H1 (cell line): ENCODE measurements at regions not wholly inside any gene's neighbourhood (a gene's known extent, or its start where the extent isn't known, plus 50 kb on each side); places are given as distances from the start of the nearest gene placed in this dataset.

Experiments
- CTCF ChIA-PET: fragments of 300-600 bp; sonication (Branson Sonifier 250); formaldehyde crosslinking; loops from one replicate; lab custom pipeline; 2021; ENCODE audit not compliant: partially characterized antibody; lab: Charles Lee
- POLR2A ChIA-PET: fragments of 300-600 bp; sonication (Branson Sonifier 250); formaldehyde crosslinking; loops from one replicate; lab custom pipeline; 2021; ENCODE audit warnings: inconsistent platforms; ENCODE audit not compliant: partially characterized antibody; lab: Charles Lee
- DNase-seq, 2 experiments: peaks; one replicate each; pipeline versions ENCODE4 v3.0.0 to v3.0.0-alpha.2; 2010 to 2022; ENCODE audit warnings: low spot score in 2 of 2, low read depth in 1 of 2, mixed read lengths in 1 of 2
- FAIRE-seq: peaks from 2 replicates; lab custom pipeline; 2011; peaks lifted over from hg19 to GRCh38; lab: Jason Lieb, UNC
- H2AFZ ChIP-seq: 2 replicates; pipeline ENCODE4 v1.8.1; 2012; ENCODE audit warnings: low read length, inconsistent platforms
- H2AK5ac ChIP-seq: 2 replicates; pipeline ENCODE4 v1.6.1; 2013; ENCODE audit warnings: low read depth, low read length
- H2BK120ac ChIP-seq: replicated peaks from 2 replicates; pipeline ENCODE3; 2013; ENCODE audit warnings: low read depth, low read length, inconsistent platforms
- H2BK12ac ChIP-seq: 2 replicates; pipeline ENCODE4 v1.6.1; 2013; ENCODE audit warnings: low read depth, low read length
- H2BK15ac ChIP-seq: 2 replicates; pipeline ENCODE4 v1.6.1; 2013; ENCODE audit warnings: low read length
- H2BK20ac ChIP-seq: 2 replicates; pipeline ENCODE4 v1.6.1; 2013; ENCODE audit warnings: low read length
- H2BK5ac ChIP-seq: 2 replicates; pipeline ENCODE4 v1.6.1; 2013; ENCODE audit warnings: low read depth, low read length
- H3K14ac ChIP-seq: 2 replicates; pipeline ENCODE4 v1.6.1; 2013; ENCODE audit warnings: inconsistent platforms; ENCODE audit not compliant: insufficient read length
- H3K18ac ChIP-seq: 2 replicates; pipeline ENCODE4 v1.6.1; 2013; ENCODE audit warnings: low read length; ENCODE audit errors: extremely low read depth
- H3K23ac ChIP-seq: 2 replicates; pipeline ENCODE4 v1.6.1; 2013; ENCODE audit warnings: inconsistent platforms; ENCODE audit not compliant: insufficient read length
- H3K23me2 ChIP-seq: 2 replicates; pipeline ENCODE4 v1.6.1; 2013; ENCODE audit warnings: low read depth, low read length
- H3K27ac ChIP-seq: 2 replicates; pipeline ENCODE4 v1.6.1; 2011; ENCODE audit warnings: low read depth, low read length, inconsistent platforms
- H3K27me3 ChIP-seq, 4 experiments: replicated peaks in 1 of 4; 1 replicate in 1 of 4; 2 replicates in 3 of 4; pipeline versions ENCODE4 v1.6.1 to v1.8.1; 2011 to 2013; ENCODE audit warnings: low read length in 3 of 4, mild to moderate bottlenecking in 3 of 4, inconsistent platforms in 2 of 4, mixed read lengths in 2 of 4, moderate library complexity in 1 of 4; ENCODE audit not compliant: control insufficient read depth in 3 of 4, insufficient read depth in 3 of 4; ENCODE audit errors: extremely low read depth in 1 of 4
- H3K36me3 ChIP-seq, 4 experiments: 2 replicates each; pipeline versions ENCODE4 v1.6.1 to v1.8.1; 2011 to 2013; ENCODE audit warnings: mild to moderate bottlenecking in 4 of 4, low read length in 3 of 4, moderate library complexity in 2 of 4, control low read depth in 1 of 4, inconsistent platforms in 1 of 4; ENCODE audit not compliant: insufficient read depth in 4 of 4, control insufficient read depth in 2 of 4
- H3K4ac ChIP-seq: replicated peaks from 2 replicates; pipeline ENCODE3; 2013; ENCODE audit warnings: low read length, low read depth, mixed read lengths, inconsistent platforms; ENCODE audit not compliant: insufficient read length
- H3K4me1 ChIP-seq, 4 experiments: replicated peaks in 1 of 4; 1 replicate in 1 of 4; 2 replicates in 3 of 4; pipeline versions ENCODE4 v1.6.1 to v1.8.1; 2011 to 2013; ENCODE audit warnings: low read length in 3 of 4, inconsistent platforms in 2 of 4, mixed read lengths in 1 of 4; ENCODE audit not compliant: insufficient read depth in 4 of 4, control insufficient read depth in 3 of 4
- H3K4me2 ChIP-seq, 2 experiments: 2 replicates each; pipeline versions ENCODE4 v1.6.1 to v1.8.1; 2011 to 2013; ENCODE audit warnings: low read depth in 2 of 2, low read length in 2 of 2, control low read depth in 1 of 2, inconsistent platforms in 1 of 2, mild to moderate bottlenecking in 1 of 2; ENCODE audit not compliant: insufficient read depth in 1 of 2
- H3K4me3 ChIP-seq, 4 experiments: fragments of 200-600, 300-600 bp in 1 of 4; sonication (generic), shearing (Covaris generic), sonication (Bioruptor Twin) in 1 of 4; 2 replicates each; pipeline versions ENCODE4 v1.5.1 to v1.8.1; 2011 to 2016; ENCODE audit warnings: low read length in 4 of 4, low read depth in 3 of 4, control low read depth in 2 of 4, inconsistent platforms in 2 of 4, mild to moderate bottlenecking in 2 of 4, mixed read lengths in 1 of 4, moderate library complexity in 1 of 4; ENCODE audit not compliant: insufficient read depth in 2 of 4; ENCODE audit errors: extremely low read depth in 1 of 4
- H3K56ac ChIP-seq: replicated peaks from 2 replicates; pipeline ENCODE3; 2013; ENCODE audit warnings: low read depth, mild to moderate bottlenecking, mixed read lengths, low read length, inconsistent platforms; ENCODE audit not compliant: insufficient read length
- H3K79me1 ChIP-seq: 2 replicates; pipeline ENCODE4 v1.6.1; 2013; ENCODE audit warnings: low read depth, low read length, control low read depth
- H3K79me2 ChIP-seq, 2 experiments: 2 replicates each; pipeline versions ENCODE4 v1.6.1 to v1.8.1; 2012 to 2013; ENCODE audit warnings: low read length in 2 of 2, mild to moderate bottlenecking in 2 of 2, inconsistent platforms in 1 of 2; ENCODE audit not compliant: insufficient read depth in 2 of 2, control insufficient read depth in 1 of 2
- H3K9ac ChIP-seq, 4 experiments: replicated peaks in 1 of 4; 1 replicate in 1 of 4; 2 replicates in 3 of 4; pipeline versions ENCODE4 v1.6.1 to v1.8.1; 2011 to 2013; ENCODE audit warnings: low read depth in 3 of 4, low read length in 3 of 4, control low read depth in 2 of 4, mild to moderate bottlenecking in 2 of 4, moderate library complexity in 2 of 4, inconsistent platforms in 1 of 4; ENCODE audit errors: extremely low read depth in 1 of 4
- H3K9me3 ChIP-seq, 2 experiments: 2 replicates each; pipeline versions ENCODE4 v1.6.1 to v1.8.1; 2012 to 2013; ENCODE audit warnings: mild to moderate bottlenecking in 2 of 2, moderate library complexity in 2 of 2, control low read depth in 1 of 2, inconsistent platforms in 1 of 2, low read depth in 1 of 2, low read length in 1 of 2, mixed read lengths in 1 of 2; ENCODE audit not compliant: insufficient read depth in 2 of 2
- H4K20me1 ChIP-seq, 2 experiments: replicated peaks in 1 of 2; 2 replicates each; pipeline versions ENCODE3 to v1.8.1; 2011 to 2013; ENCODE audit warnings: inconsistent platforms in 2 of 2, low read length in 2 of 2, mild to moderate bottlenecking in 1 of 2; ENCODE audit not compliant: insufficient read depth in 2 of 2, control insufficient read depth in 1 of 2
- H4K5ac ChIP-seq: 2 replicates; pipeline ENCODE4 v1.6.1; 2013; ENCODE audit warnings: low read length, low read depth, mixed read lengths, inconsistent platforms; ENCODE audit not compliant: insufficient read length
- H4K8ac ChIP-seq: 2 replicates; pipeline ENCODE4 v1.8.0; 2013; ENCODE audit warnings: mild to moderate bottlenecking, moderate library complexity, low read length, inconsistent platforms; ENCODE audit not compliant: insufficient read depth; ENCODE audit errors: extremely low read depth
- H4K91ac ChIP-seq: replicated peaks from 2 replicates; pipeline ENCODE3; 2013; ENCODE audit warnings: low read length, mixed read lengths, inconsistent platforms; ENCODE audit not compliant: insufficient read length
- JUND ChIP-seq: IDR thresholded peaks from 2 replicates; pipeline ENCODE4 v1.6.1; 2011; ENCODE audit warnings: mild to moderate bottlenecking, improper control_type of control experiment, low read length
- KDM5A ChIP-seq: fragments of 200-600 bp; IDR thresholded peaks from 2 replicates; pipeline ENCODE4 v1.7.1; 2012; ENCODE audit warnings: mild to moderate bottlenecking, low read length, inconsistent platforms, mixed read lengths
- MAFK ChIP-seq: IDR thresholded peaks from 2 replicates; pipeline ENCODE4 v1.6.1; 2012; ENCODE audit warnings: low read depth, mild to moderate bottlenecking, improper control_type of control experiment, low read length
- WGBS, 2 experiments: shearing (Covaris generic) in 1 of 2; methylation state at CpG; one replicate each; pipeline versions ENCODE4 v1.1.6 to v1.1.7; 2013 to 2015; ENCODE audit warnings: low lambda C conversion rate in 2 of 2, mixed read lengths in 2 of 2, inconsistent platforms in 1 of 2, low coverage in 1 of 2, missing lambda C conversion rate in 1 of 2; ENCODE audit not compliant: insufficient replicate concordance in 2 of 2, insufficient coverage in 1 of 2, insufficient read length in 1 of 2; ENCODE audit errors: extremely low coverage in 1 of 2, missing lambda C conversion rate in 1 of 2; 5-methylcytosine and 5-hydroxymethylcytosine counted together
- TF ChIP-seq, protein P1 (sequence below): IDR thresholded peaks from 2 replicates; pipeline ENCODE4 v1.6.1; 2011; ENCODE audit warnings: low read length, improper control_type of control experiment

DNA sequence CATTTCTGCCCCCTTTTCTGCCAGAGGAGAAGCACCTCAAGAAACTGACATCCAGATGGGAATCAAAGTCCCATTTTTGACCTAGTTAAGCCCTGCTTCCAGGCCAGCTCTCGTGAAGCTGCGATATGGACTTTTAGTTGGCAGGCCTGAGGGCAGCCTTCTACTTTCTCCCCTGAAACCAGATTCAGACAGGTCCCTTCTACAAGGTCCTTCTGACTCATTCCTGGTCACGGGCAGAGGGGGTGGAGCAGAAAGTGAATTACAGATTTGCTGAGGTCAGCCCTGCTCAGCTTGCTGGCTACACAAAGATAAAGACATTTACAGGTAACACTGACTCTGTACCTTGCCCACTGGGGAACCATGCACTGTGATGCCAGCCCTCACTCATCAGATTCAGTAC is 52.8 kb upstream of the TUT7 start:
- H3K4me2 ChIP-seq = no peak overlapping the region

More for the DNA sequence above, 52.8 kb upstream of the TUT7 start:
- DNase-seq (no peak), FAIRE-seq (no peak)
- Histone ChIP-seq H3K56ac (no peak overlapping the region), H4K8ac (no peak overlapping the region), H4K20me1 (peaks cover 0 to 2% of the 10 kb centered on the region in 2 experiments), H3K9ac (no peak overlapping the region), H2AK5ac (no peak overlapping the region), H2BK5ac (no peak overlapping the region), H2BK20ac (no peak overlapping the region), H4K5ac (no peak overlapping the region), H3K23me2 (no peaks in the 10 kb centered on the region), H3K27me3 (peaks cover 28 to 57% (median 46%) of the 10 kb centered on the region in 4 experiments), H3K9me3 (0 out of 4 replicates have a peak, but pooled peaks cover 0 to 1% of the 10 kb centered on the region in 2 experiments), H3K36me3 (no peaks in the 10 kb centered on the region), H2BK120ac (no peak overlapping the region), H3K79me2 (no peaks in the 10 kb centered on the region), H3K14ac (no peak overlapping the region), H3K4me3 (no peak overlapping the region), H3K27ac (no peak overlapping the region), H2AFZ (no peak overlapping the region), H3K4me1 (peaks cover 0 to 5% (median 0%) of the 10 kb centered on the region in 4 experiments; a peak in 2 of 7 replicates), H3K23ac (no peak overlapping the region), H2BK15ac (no peak overlapping the region), H3K79me1 (no peaks in the 10 kb centered on the region), H2BK12ac (no peak overlapping the region), H4K91ac (no peak overlapping the region), H3K4ac (no peak overlapping the region), H3K18ac (no peak overlapping the region)
- ChIA-PET POLR2A (no interaction called here), CTCF (interaction anchor here (1.4 to 1.7 kb wide), 2 partner anchors 34 to 868 kb away, joined by 4 to 5 read pairs; no protein-coding TSS in a partner anchor)
- WGBS, 2 experiments = 82% methylated on average over 3 of the region's 3 CpGs; no CpG with 5 or more reads in 1 of the 2 experiments
- TF ChIP-seq JUND (no peak), KDM5A (no peak), MAFK (no peak)
- TF ChIP-seq, protein P1, sequence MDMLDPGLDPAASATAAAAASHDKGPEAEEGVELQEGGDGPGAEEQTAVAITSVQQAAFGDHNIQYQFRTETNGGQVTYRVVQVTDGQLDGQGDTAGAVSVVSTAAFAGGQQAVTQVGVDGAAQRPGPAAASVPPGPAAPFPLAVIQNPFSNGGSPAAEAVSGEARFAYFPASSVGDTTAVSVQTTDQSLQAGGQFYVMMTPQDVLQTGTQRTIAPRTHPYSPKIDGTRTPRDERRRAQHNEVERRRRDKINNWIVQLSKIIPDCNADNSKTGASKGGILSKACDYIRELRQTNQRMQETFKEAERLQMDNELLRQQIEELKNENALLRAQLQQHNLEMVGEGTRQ = no peak
